NCI-H1694 treated with DMSO at 0.1 percent for 48 hours (cell line): ENCODE measurements at regions not wholly inside any gene's neighbourhood (a gene's known extent, or its start where the extent isn't known, plus 50 kb on each side); places are given as distances from the start of the nearest gene placed in this dataset.
A peak's percentile ranks its signal among the peaks of the same experiment; 100 is the strongest.

Source experiments
- DNase-seq: peaks from one replicate; lab custom pipeline; 2025; lab: John Stamatoyannopoulos, UW

DNA sequence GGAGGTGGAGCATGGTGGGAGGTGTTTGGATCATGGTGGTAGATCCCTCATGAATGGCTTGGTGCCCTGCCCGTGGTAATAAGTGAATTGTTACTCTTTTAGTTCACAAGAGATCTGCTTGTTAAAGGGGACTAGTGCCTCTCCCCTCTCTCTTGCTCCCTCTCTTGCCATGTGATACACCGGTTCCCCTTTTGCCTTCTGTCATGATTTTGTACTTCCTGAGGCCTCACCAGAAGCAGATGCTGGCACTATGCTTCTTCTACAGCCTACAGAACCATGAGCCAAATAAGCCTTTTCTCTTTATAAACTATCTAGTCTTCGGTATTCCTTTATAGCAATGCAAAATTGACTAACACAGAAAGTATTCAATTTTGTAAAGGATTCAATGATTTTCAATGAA lies 817.1 kb downstream of the TLR4 start:
- no peak for DNase-seq

DNA sequence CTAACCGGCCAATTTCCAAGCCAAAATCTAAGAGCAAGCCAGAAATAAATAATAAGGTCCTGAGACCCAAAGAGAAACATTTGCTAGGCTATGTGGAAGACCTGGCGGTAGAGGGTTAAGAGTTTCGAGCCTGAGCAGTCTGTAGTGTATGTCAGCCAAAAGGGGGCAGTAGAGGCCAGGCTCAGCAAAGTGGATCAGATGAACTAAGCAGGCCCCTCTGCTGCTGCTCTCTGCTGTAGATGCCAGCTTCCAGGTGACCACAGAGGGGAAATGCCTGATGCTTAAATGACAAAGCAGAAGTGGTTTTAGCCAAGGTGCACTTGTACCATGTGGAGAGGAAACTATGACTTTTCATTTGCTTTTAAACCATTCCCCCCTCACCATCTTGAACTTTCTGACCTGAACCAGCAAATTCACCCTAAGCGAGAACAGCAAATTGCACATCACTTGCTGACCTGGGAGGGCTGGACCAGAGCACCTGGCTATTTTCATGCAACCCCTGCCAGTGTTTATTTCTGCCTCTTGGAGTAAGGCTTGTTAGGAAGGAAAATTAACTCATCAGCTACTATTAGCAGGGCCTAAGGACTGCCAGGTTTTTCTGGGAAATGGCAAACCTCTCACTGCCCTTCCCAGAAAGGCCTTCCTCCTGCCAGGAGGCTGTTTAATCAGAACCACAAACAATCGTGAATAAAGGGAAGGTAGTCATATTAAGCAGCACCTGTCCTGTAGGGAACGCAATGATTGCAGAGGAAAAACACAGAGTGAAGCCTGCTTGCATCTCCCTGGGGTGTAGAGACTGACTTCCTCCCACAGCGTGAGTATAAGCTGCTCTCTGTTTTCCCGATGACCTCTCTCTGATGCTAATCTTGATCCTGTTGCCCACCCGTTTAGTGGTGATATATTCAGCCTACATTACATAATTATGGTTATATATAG lies 818.2 kb downstream of the TLR4 start:
- peak; percentile 14 for DNase-seq

DNA sequence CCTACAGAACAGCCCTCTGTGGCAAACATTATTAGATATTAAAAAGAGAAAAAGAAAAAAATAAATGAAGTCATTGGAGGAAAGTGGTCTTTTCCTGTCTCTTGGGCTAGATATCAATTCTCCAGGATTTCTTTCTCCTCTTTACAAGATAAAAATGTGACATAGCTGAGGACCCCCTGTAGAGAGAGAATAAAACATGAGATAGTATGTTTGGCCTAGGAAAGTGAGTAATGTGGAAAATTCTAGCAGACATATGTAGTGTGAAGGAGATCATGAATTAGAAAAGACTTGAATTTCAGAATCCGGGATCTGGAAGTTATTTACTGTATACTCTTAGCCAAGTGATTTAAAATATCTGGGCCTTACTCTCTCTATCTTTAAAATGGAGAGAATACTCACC lies 823.1 kb downstream of the TLR4 start:
- no peak for DNase-seq

DNA sequence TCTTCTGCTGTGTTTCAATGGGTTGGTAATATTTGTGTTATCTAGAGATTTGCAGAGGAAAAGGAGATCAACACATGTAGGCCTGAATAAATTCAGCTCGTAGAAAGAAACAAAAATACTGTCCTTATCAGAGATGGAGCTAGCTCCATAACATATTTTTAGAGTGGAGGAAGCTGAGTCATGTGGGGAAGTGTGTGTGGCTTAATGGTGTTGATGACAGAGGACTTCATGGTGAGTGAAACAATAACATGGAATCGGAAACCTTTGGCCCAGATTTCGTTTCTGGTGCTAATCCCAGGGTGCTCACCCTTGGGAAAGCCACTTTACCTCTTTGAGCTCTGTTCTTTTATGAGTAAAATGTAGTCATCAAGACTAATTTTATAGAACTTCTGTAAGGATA lies 825.0 kb downstream of the TLR4 start:
- DNase-seq, result no peak

DNA sequence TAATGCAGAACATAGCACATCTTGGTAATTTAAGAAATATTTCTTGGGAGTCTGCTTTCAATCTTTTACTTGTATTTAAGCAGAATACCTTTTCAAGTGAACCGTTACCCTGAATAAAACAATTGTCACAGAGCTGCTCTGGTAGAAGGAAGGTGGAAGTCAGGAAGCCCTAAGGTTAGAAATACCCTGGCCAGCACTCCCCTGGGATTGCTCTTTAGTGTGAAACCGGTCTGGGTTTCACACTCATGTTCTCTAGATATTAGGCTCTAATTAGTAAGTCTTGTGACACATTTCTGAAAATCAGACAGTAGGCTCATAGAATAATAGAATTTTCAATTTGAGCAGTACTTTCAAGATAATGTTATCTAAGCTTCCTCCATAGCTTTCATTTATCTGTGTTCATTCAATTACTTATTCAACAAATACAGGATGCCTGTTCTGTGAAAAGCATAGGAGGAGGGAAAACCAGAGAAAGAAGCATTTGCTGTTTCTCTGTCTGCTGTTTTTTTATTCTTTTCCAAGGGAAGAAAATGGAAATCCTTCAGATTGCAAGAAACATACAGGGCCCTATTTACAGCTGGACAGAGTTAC lies 825.5 kb downstream of the TLR4 start:
- DNase-seq, result no peak

DNA sequence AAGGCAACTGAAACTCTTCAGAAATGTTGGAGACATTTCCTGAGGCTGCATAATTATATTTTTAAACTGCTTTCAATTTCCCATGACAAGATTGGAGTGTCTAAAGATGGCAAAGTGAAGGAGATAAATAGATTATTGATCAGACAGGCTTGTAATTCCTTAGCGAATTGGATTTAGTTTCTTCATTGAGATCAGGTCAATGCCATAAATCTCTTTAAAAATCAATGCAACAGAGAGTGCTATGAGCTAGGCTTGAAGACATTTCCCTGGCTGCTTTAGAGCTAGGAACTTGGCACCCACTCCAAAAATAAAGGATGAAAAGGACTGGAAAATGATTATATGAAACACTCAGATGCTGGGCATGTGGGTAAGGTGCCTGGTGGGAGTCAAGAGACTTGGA lies 828.4 kb downstream of the TLR4 start:
- no peak for DNase-seq

DNA sequence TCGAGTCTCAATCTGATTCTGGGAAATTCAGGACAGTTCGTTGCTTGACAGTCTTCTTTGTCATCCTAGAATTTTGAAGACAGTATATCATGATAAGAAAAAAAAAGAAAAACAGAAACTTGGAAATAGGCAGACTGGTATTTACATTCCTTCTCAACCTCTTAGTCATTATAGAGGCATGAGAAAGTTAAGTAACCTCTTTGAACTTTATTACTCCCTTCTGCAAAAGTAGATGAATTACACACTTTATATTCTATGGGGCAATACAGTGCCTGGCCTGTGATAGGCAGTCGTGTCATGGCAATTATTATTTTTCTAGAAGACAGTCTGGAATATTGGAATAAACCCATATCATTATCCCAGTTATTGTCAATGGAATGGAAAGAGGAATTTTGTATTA lies 828.9 kb downstream of the TLR4 start:
- DNase-seq, result no peak

DNA sequence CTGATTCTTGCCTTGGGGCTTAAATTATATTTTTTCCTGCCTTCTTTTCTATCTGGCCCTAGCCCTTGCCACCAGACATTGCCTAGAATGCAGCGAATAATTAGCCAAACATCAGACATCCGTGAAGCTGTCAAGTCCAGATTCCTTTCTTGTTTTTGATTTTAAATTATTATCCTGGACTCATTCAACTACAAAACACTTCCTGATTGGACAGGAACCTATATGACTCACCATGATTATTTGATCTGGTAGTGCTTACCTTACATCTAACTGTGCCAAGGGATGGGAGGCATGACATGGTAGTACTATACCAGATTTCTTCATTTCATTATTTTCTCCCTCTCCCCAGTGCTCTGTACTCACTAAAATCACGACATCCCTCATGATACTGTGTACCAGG lies 829.6 kb downstream of the TLR4 start:
- DNase-seq, result no peak

DNA sequence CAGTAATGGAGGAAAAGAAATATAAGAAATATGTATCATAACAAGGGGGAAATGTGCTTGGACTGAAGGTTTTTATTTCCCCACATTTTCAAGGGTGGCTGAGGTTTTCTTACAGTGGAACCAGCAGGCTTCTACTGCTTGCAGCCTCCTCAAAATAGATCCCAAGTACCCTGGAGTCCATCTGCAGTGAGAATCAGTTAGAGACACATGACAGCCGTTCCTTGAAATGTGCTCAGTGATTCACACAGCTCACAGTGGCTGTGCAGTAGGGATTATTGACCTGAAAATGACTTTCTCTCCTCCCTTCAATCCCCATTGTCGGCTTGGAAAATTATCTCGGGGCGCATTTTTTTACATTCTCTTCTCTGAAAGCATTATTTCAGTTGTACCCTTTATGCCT lies 832.0 kb downstream of the TLR4 start:
- DNase-seq, result no peak

DNA sequence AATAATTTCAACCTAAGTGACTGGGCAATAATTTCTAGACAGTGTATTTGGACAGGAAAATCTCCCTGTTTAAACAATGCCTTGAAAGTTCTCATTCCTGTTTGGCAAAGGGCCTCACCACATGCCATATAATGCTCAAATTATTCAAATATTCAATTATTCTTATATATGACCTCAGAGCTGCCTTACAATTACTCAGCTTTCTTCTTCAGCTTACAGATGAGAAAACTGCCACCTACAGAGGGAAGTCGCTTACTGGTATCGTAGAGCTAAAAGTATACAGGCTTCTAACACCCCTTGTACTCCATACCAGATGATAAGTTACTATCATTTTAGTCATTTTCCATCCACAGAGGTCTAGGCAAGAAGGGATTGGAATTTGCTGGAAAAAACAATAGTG lies 830.3 kb downstream of the BRINP1 start:
- DNase-seq, result no peak

DNA sequence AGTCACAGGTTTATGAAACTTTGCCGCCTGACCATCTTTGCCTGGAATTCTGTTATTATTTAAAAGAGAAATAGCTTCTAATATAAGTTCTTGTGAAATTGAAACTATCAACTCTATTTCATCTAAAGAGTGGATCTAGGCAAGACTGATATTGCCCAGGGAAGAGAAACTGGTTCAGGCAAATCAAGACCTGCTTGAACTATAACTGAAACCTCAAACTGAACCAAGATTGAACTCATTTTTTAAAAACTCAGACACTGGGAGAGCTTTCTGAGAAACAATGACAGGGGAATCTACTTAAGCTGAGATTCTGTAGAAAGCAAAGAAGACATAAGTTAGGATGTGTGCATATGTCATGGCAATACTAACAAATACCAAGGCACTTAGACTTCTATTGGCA lies 815.8 kb downstream of the BRINP1 start:
- DNase-seq, result no peak

DNA sequence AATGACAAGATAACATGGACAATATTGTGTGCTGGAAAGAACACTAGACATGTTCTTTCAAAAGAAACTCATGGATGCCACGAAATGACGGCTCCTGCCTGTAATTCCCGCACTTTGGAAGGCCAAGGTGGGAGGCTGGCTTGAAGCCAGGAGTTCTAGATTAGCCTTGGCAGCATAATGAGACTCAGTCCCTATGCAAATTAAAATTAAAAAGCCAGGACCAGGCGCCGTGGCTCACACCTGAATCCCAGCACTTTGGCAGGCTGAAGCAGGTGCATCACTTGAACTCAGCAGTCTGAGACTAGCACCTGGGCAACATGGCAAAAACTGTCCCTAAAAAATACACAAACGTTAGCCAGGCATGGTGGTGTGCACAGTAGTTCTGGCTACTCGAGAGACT lies 814.2 kb downstream of the BRINP1 start:
- DNase-seq, result no peak

DNA sequence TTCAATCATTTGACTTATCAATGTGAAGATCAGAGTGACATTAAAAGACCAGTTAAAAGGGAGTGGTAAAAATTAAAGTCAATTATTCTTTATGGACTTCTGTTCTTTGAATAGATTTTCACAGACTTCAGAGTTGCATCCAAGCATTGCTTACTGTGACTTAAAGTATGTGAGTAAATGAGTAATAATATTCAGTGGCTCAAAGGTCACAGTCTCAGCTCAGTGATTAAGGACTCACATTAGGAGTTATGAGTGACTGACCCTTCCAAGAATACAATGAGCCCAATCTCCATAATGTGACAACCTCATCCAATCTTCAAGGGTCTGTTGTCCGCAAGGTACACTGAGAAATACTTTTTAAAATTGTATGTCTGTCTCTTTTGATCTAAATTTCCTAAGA lies 811.2 kb downstream of the BRINP1 start:
- DNase-seq, result no peak

DNA sequence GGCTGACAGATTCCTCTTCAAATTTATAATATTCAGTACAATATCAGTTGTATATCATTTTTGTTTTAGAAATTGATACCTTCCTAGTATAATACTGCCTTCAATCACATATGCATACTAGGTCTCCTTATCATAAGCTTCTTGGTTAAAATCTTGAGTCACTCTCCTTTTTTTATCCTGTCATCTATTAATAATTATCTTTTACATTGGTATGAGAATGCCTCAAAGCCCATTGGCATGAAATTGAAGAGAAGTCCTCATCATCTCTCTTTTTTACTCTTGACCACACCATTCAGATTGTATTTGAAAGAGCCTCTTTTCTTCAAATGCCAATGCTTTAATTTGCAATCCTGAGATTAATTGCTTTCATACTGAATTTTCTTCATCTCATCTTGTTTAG lies 810.3 kb downstream of the BRINP1 start:
- no peak for DNase-seq

DNA sequence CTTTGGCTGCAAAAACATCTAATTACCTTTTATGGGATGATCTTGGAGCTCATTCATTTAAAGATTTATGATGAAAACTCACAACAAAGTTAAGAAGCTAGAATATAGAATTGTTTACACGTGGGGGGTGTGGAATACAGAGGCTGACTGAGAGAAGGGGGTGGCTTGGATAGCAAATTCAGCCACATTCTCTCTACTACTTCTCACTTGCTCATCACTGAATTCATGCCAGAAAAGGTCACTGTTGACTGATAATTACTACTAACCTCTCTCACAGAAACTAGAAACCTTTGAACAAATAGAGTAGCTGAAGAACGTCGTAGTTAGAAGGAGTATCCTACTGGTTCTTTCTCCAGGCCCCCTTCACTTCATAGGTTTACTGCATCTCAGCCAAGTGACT lies 808.2 kb downstream of the BRINP1 start:
- DNase-seq, result no peak

DNA sequence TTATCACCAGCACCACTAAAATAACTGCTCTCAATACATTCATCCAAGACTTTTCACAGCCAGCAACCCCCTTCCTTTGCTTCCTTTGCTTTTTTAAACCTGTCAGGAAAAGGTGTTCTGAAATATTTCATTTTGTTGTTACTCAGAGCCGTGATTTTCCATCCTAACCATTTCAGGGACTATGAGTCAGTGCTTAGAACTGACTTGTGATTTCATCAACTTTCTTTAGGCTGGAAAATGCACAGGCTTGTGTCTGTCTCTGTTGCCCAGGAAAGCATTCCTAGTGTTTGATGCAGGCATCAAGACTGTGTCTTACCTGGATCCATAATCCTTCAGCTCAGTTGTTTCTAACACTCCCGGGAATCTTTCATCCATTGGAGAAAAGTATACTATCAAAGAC lies 805.6 kb downstream of the BRINP1 start:
- DNase-seq, result no peak

DNA sequence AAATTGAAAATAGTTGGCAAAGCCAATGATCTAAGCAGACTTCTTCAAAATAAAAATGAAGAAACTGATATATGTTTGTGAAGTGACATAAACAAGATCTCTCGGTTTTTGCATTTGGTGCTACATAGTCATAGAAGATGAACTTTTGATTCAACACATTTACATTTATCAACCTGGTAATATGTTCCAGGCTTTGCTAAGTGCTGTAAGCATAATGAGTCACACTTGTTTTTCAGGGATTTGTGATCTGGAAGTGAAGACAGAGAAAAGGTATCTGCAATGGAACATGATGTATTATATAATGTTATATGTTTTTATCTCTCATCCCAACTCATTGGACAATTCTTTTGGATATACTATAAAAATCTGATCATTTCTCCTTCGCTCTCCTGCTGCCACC lies 801.4 kb downstream of the BRINP1 start:
- no peak for DNase-seq

DNA sequence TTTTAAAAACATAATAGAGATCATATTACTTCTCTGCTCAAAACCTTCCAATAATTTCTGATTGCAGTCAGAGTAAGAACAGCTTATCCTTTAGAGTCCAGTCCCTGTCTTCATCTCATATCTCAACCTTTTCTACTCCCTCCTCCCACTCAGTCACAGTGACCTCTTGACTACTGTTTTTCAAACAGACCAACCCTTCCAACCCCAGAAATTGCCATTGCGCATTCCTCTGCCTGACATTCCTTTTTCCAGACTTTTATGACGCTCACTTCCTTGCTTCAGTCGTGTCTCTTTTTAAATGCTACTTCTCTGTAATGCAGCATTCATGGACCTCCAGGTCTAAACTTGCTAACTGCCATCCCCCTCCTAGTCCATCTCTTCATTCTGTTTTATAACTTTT lies 800.5 kb downstream of the BRINP1 start:
- DNase-seq, result no peak

DNA sequence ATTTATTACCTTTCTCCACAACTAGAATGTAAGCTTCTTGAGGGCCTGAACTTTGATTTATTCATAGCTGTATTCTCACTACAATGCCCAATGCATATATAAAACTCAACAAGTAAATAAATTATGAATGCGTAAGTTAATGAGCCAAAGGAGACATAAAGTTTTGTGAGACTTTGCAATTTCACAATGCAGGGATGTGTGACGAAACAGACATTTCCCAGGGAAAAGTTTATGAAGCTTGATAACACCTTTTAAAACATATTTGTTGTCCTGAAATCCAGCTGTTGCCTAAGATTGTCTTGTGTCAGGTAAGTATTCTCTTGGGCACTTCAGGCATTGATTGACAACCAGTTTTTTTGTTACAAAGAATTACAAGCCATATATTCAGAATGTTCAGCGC lies 800.1 kb downstream of the BRINP1 start:
- DNase-seq, result no peak

DNA sequence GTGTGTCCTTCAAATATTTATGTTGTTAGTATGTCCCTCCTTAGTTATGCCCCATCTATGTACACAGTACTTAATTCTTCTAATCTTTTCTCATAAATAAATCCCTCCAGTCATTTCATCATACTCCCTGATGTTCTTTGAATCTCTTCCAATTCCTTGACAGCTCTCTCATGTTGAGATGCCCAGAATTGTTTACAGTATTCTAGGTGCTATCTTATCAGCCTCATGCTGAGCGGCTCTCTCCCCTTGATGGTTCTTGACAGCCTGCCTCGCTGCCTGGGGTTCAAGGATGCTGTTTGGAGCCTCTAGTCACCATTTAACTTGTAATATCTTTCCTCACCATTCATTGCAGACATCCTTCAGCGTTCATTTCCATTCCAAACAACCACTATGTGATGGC lies 799.2 kb downstream of the BRINP1 start:
- no peak for DNase-seq

DNA sequence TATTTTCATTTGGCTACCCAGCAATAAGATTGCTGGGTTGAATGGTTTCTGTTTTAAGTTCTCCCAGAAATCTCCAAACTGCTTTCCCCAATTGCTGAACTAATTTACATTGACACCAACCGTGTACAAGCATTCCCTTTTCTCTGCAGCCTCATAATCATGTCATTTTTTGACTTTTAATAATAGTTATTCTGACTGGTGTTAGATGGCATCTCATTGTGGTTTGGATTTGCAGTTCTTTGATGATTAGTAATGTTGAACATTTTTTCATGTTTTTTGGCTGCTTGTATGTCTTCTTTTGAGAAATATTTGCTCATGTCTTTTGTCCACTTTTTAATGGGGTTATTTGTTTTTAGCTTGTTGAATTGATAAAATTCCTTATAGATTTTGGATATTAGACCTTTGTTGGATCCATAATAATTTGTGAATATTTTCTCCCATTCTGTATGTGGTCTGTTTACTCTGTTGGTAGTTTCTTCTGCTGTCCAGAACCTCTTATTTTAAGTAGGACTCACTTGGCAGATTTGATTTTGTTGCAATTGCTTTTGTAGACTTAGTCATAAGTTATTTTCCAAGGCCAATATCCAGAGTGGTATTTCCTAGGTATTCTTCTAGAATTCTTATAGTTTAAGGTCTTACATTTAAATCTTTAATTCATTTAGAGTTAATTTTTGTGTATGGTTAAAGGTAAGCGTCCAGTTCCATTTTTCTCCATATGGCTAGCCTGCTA lies 793.7 kb downstream of the BRINP1 start:
- no peak for DNase-seq

DNA sequence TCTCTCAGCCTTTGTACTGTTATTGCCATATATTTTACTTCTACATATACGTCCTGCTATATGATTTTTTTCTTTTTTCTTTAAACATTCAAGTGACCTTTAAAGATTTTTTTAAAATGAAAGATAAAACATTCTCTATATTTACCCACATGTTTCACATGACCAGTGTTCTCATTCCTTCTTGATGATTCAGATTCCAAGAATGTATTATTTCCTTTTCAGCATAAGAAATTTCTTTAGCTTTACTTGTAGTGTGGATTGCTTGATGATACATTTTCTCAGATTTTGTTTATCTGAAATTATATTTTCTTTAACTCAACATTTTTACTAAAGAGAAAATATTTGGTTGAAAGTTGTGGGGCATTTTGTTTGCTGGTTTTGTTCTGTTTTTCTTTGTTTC lies 792.1 kb downstream of the BRINP1 start:
- DNase-seq, result no peak

DNA sequence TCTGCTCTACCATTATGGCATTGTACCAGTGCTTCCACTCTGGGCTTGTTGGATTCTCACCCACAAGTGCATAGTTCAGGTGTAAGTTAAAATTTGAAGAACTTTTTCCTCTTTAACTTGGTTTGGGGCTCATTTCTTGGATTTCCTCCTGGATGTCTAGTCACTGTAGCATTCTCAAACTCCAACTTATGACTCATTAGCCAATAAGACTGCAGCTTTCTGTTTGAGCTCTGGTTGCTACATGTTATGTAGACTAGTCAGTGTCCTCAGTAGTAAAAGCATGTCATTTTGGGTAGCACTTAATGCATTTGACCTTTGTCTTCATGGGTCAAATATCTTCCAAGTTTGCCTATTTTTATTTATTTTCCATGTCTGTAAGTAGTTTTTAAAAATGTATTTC lies 790.8 kb downstream of the BRINP1 start:
- DNase-seq, result no peak
